GM12892 (cell line): ENCODE measurements at regions not wholly inside any gene's neighbourhood (a gene's known extent, or its start where the extent isn't known, plus 50 kb on each side); places are given as distances from the start of the nearest gene placed in this dataset.
"Not testable (repeated sequence)": the region's sequence is repeated elsewhere in the genome, so short reads cannot be mapped to it uniquely, and the experiment has no call there.

Experiments
- POLR2A ChIP-seq: IDR thresholded peaks from 2 replicates; pipeline ENCODE4 v1.6.1; 2011; ENCODE audit warnings: low read depth, low read length, control low read depth
- POLR2AphosphoS5 ChIP-seq: IDR thresholded peaks from 2 replicates; pipeline ENCODE4 v1.6.1; 2011; ENCODE audit warnings: low read depth, low read length, control low read depth
- TAF1 ChIP-seq: IDR thresholded peaks from 2 replicates; pipeline ENCODE4 v1.6.1; 2011; ENCODE audit warnings: low read depth, mild to moderate bottlenecking, control low read depth, low read length, borderline replicate concordance

DNA sequence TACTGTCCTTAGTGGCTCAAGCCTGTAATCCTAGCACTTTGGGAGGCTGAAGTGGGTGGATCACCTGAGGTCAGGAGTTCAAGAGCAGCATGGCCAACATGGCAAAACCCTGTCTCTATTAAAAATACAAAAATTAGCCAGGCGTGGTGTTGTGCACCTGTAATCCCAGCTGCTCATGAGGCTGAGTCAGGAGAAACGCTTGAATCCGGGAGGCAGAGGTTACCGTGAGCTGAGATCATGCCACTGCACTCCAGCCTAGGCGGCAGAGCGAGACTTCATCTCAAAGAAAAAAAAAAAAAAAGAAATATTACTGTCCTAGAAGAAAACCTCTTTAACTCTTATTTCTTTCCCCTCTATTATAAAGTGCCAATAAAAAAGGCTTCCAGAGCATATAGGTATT, 115.2 kb upstream of the PDE7B start:
- not testable (repeated sequence) for TF ChIP-seq POLR2A, TAF1, POLR2AphosphoS5
